Smooth muscle cell (in vitro differentiated cells): ENCODE measurements at regions not wholly inside any gene's neighbourhood (a gene's known extent, or its start where the extent isn't known, plus 50 kb on each side); places are given as distances from the start of the nearest gene placed in this dataset.

Source experiments
- DNase-seq: peaks from one replicate; lab custom pipeline; 2025; ENCODE audit not compliant: unreplicated experiment; lab: John Stamatoyannopoulos, UW
- H2AFZ ChIP-seq: fragments of 200-600 bp; sonication (generic); 2 replicates; pipeline ENCODE4 v1.6.0; 2016; ENCODE audit warnings: antibody characterized with exemption, low read depth, mild to moderate bottlenecking
- H3F3A ChIP-seq: fragments of 200-600 bp; sonication (generic); 2 replicates; pipeline ENCODE4 v1.6.0; 2017; ENCODE audit warnings: antibody characterized with exemption, low read depth
- H3K27ac ChIP-seq: fragments of 200-600 bp; sonication (generic); 2 replicates; pipeline ENCODE4 v1.5.1; 2016; ENCODE audit warnings: low read depth, mild to moderate bottlenecking
- H3K27me3 ChIP-seq: fragments of 200-600 bp; sonication (generic); 2 replicates; pipeline ENCODE4 v1.6.1; 2016; ENCODE audit warnings: low read depth, mild to moderate bottlenecking
- H3K36me3 ChIP-seq: fragments of 200-600 bp; sonication (generic); 2 replicates; pipeline ENCODE4 v1.5.1; 2016; ENCODE audit warnings: low read depth
- H3K4me1 ChIP-seq: fragments of 200-600 bp; sonication (generic); 2 replicates; pipeline ENCODE4 v1.5.1; 2016; ENCODE audit warnings: low read depth
- H3K4me2 ChIP-seq: fragments of 200-600 bp; sonication (generic); 2 replicates; pipeline ENCODE4 v1.6.0; 2016; ENCODE audit warnings: mild to moderate bottlenecking
- H3K4me3 ChIP-seq: fragments of 200-600 bp; sonication (generic); 2 replicates; pipeline ENCODE4 v1.5.1; 2016; ENCODE audit warnings: mild to moderate bottlenecking
- H3K79me2 ChIP-seq: fragments of 200-600 bp; sonication (generic); 2 replicates; pipeline ENCODE4 v1.6.0; 2016; ENCODE audit warnings: low read depth, mild to moderate bottlenecking
- H3K9ac ChIP-seq: fragments of 200-600 bp; sonication (generic); 2 replicates; pipeline ENCODE4 v1.6.0; 2016; ENCODE audit warnings: low read depth
- H3K9me3 ChIP-seq: fragments of 200-600 bp; sonication (generic); replicated peaks from 2 replicates; pipeline ENCODE4 v1.5.1; 2016; ENCODE audit warnings: low read depth
- H4K20me1 ChIP-seq: fragments of 200-600 bp; sonication (generic); 2 replicates; pipeline ENCODE4 v1.6.0; 2016; ENCODE audit warnings: low read depth
- WGBS: methylation state at CpG from one replicate; pipeline ENCODE4 v1.1.7; 2016; ENCODE audit warnings: low lambda C conversion rate; 5-methylcytosine and 5-hydroxymethylcytosine counted together
- TF ChIP-seq, protein P1 (sequence below): fragments of 200-600 bp; sonication (generic); IDR thresholded peaks from 2 replicates; pipeline ENCODE4 v1.5.1; 2017; ENCODE audit warnings: borderline replicate concordance, mild to moderate bottlenecking, antibody characterized with exemption; ENCODE audit not compliant: insufficient read depth, poor library complexity, severe bottlenecking

DNA sequence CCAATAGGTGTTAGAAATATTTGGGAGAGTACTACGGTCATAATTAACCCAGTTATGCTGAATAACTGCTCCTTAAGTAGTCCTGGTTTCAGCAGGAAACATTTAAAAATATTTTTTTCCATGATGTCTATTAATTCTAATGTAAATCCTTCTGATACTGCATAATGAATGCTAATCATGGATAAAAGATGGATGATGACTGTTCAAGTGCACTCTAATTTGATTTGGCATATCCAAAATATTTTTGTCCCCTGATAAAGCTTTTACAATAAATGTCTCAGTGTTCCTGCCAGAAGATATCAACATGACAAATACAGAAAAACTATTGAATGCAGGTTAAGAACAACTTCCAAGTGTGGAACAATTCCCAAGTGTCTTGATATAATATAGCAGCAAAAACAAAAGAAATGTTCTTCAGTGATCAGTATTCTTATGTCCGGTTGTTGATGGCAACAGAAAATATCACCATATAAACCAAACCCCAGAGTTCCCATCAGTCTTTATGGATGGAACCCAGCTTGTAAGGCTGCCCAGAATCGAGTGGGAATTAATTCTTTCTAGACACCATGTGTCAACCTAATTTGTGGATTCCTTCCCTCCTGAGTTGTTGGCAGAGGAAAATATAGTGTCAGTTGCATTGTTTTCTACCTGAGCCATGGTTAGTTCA is 205.4 kb upstream of the GK2 start:
- no peaks in the 10 kb centered on the region for H3K27me3 ChIP-seq
- H3K36me3 ChIP-seq = no peaks in the 10 kb centered on the region
- TF ChIP-seq, protein P1, sequence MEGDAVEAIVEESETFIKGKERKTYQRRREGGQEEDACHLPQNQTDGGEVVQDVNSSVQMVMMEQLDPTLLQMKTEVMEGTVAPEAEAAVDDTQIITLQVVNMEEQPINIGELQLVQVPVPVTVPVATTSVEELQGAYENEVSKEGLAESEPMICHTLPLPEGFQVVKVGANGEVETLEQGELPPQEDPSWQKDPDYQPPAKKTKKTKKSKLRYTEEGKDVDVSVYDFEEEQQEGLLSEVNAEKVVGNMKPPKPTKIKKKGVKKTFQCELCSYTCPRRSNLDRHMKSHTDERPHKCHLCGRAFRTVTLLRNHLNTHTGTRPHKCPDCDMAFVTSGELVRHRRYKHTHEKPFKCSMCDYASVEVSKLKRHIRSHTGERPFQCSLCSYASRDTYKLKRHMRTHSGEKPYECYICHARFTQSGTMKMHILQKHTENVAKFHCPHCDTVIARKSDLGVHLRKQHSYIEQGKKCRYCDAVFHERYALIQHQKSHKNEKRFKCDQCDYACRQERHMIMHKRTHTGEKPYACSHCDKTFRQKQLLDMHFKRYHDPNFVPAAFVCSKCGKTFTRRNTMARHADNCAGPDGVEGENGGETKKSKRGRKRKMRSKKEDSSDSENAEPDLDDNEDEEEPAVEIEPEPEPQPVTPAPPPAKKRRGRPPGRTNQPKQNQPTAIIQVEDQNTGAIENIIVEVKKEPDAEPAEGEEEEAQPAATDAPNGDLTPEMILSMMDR = no peak
- no peak overlapping the region for H3K9ac ChIP-seq
- no peaks in the 10 kb centered on the region for H4K20me1 ChIP-seq
- no peak overlapping the region for H3K27ac ChIP-seq
- H3F3A ChIP-seq = no peaks in the 10 kb centered on the region
- H3K79me2 ChIP-seq = no peaks in the 10 kb centered on the region
- DNase-seq = no peak
- H3K4me2 ChIP-seq = no peak overlapping the region
- H3K4me3 ChIP-seq = no peak overlapping the region
- H3K9me3 ChIP-seq = no peaks in the 10 kb centered on the region
- 94% methylated on average over 3 of the region's 3 CpGs for WGBS
- H2AFZ ChIP-seq = no peak overlapping the region
- H3K4me1 ChIP-seq = no peaks in the 10 kb centered on the region

GRCh38 chr4:79611026-79611425 is 203.0 kb upstream of the GK2 start:
- Histone ChIP-seq H3K27me3 (no peaks in the 10 kb centered on the region), H3K4me3 (no peak overlapping the region), H4K20me1 (no peaks in the 10 kb centered on the region), H3K79me2 (no peaks in the 10 kb centered on the region), H3K36me3 (no peaks in the 10 kb centered on the region), H3K27ac (no peak overlapping the region), H2AFZ (no peak overlapping the region), H3K9me3 (no peaks in the 10 kb centered on the region), H3F3A (no peaks in the 10 kb centered on the region), H3K4me2 (no peak overlapping the region), H3K4me1 (no peaks in the 10 kb centered on the region), H3K9ac (no peak overlapping the region)
- DNase-seq = no peak
- WGBS = 85% methylated on average over 5 of the region's 5 CpGs
- TF ChIP-seq, protein P1 = no peak

- WGBS = 78% methylated on average over 2 of the region's 2 CpGs
- H3K4me2 ChIP-seq = no peak overlapping the region
- H3K79me2 ChIP-seq = no peaks in the 10 kb centered on the region
- no peaks in the 10 kb centered on the region for H4K20me1 ChIP-seq
- H3K27me3 ChIP-seq = no peaks in the 10 kb centered on the region
- TF ChIP-seq, protein P1 = no peak
- no peaks in the 10 kb centered on the region for H3K9me3 ChIP-seq
- no peak overlapping the region for H3K27ac ChIP-seq
- H2AFZ ChIP-seq = no peak overlapping the region
- H3F3A ChIP-seq = no peaks in the 10 kb centered on the region
- no peaks in the 10 kb centered on the region for H3K4me1 ChIP-seq
- H3K9ac ChIP-seq = no peak overlapping the region
- H3K4me3 ChIP-seq = no peak overlapping the region
- no peaks in the 10 kb centered on the region for H3K36me3 ChIP-seq
- DNase-seq = no peak
These were observed 201.8 kb upstream of the GK2 start for GRCh38 chr4:79609817-79610216.

DNA sequence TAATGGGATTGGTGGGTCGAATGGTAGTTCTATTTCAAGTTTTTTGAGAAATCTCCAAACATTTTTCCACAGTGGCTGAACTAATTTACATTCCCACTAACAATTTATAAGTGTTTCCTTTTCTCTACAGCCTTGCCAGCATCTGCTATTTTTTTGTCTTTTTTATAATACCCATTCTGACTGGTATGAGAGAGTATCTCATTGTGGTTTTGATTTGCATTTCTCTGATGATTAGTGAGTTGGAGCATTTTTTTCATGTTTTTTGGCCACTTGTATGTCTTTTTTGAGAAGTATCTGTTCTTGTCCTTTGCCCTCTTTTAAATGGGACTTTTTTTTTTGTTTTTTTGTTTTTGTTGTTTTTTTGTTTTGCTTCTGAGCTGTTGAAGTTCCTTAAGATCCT is 200.0 kb upstream of the GK2 start:
- Histone ChIP-seq H3K9ac (no peak overlapping the region), H3K79me2 (no peaks in the 10 kb centered on the region), H3K36me3 (no peaks in the 10 kb centered on the region), H4K20me1 (no peaks in the 10 kb centered on the region), H3K27ac (no peak overlapping the region), H3K4me3 (no peak overlapping the region), H2AFZ (no peak overlapping the region), H3K4me1 (no peaks in the 10 kb centered on the region), H3K9me3 (no peaks in the 10 kb centered on the region), H3K27me3 (no peaks in the 10 kb centered on the region), H3K4me2 (no peak overlapping the region), H3F3A (no peaks in the 10 kb centered on the region)
- no peak for DNase-seq
- TF ChIP-seq, protein P1 = no peak
- WGBS = 93% methylated on average over 1 of the region's 1 CpG
